ENCODE measurements at regions not wholly inside any gene's neighbourhood (a gene's known extent, or its start where the extent isn't known, plus 50 kb on each side); places are given as distances from the start of the nearest gene placed in this dataset.

- Histone ChIP-seq H3K27me3 (no peaks in the 10 kb centered on the region), H3K4me1 (no peaks in the 10 kb centered on the region)
- TF ChIP-seq POLR2A (IDR thresholded peaks at IDR 0.05) (no peak), CTCF (IDR thresholded peaks at IDR 0.05) (no peak), EP300 (IDR thresholded peaks at IDR 0.05) (no peak)
Measured at GRCh38 chr13:65836066-65836465, 1394.1 kb downstream of the PCDH9 start.

GRCh38 chr13:65834897-65835296 lies 1395.2 kb downstream of the PCDH9 start:
- 47 to 49% methylated on average over 2 of the region's 2 CpGs for WGBS, 2 donors
- no peak for TF ChIP-seq POLR2A (IDR thresholded peaks at IDR 0.05)
- TF ChIP-seq CTCF (IDR thresholded peaks at IDR 0.05): no peak
- no peak for TF ChIP-seq EP300 (IDR thresholded peaks at IDR 0.05)

More at GRCh38 chr13:65836066-65836465, 1394.1 kb downstream of the PCDH9 start:
- Histone ChIP-seq H3K27ac (no peak overlapping the region), H3K36me3 (no peaks in the 10 kb centered on the region), H3K4me3 (no peak overlapping the region), H3K9me3 (no peaks in the 10 kb centered on the region)
- no peak for DNase-seq (ENCODE audit: low spot score in 2 of 2)

GRCh38 chr13:65830411-65831205 lies 1399.5 kb downstream of the PCDH9 start:
- Histone ChIP-seq H3K4me1 (no peaks in the 10 kb centered on the region), H3K36me3 (no peaks in the 10 kb centered on the region), H3K27ac (no peak overlapping the region), H3K9me3 (no peaks in the 10 kb centered on the region), H3K27me3 (no peaks in the 10 kb centered on the region), H3K4me3 (no peak overlapping the region)
- TF ChIP-seq POLR2A (IDR thresholded peaks at IDR 0.05) (no peak), CTCF (IDR thresholded peaks at IDR 0.05) (no peak), EP300 (IDR thresholded peaks at IDR 0.05) (no peak)
- WGBS, 2 donors: 85 to 90% methylated on average over 10 of the region's 10 CpGs
- no peak for DNase-seq (ENCODE audit: low spot score in 2 of 2)

More at GRCh38 chr13:65834897-65835296, 1395.2 kb downstream of the PCDH9 start:
- no peaks in the 10 kb centered on the region for H3K36me3 ChIP-seq
- no peaks in the 10 kb centered on the region for H3K27me3 ChIP-seq
- H3K4me1 ChIP-seq: no peaks in the 10 kb centered on the region
- no peak overlapping the region for H3K27ac ChIP-seq
- DNase-seq (ENCODE audit: low spot score in 2 of 2): no peak
- no peaks in the 10 kb centered on the region for H3K9me3 ChIP-seq
- no peak overlapping the region for H3K4me3 ChIP-seq

GRCh38 chr13:65829241-65830008 lies 1400.7 kb downstream of the PCDH9 start:
- no peak for DNase-seq (ENCODE audit: low spot score in 2 of 2)
- H3K27me3 ChIP-seq: no peaks in the 10 kb centered on the region
- no peaks in the 10 kb centered on the region for H3K4me1 ChIP-seq
- no peak overlapping the region for H3K27ac ChIP-seq
- no peaks in the 10 kb centered on the region for H3K9me3 ChIP-seq
- WGBS, 2 donors: 94 to 96% methylated on average over 13 to 16 of the region's 16 CpGs
- no peak for TF ChIP-seq POLR2A (IDR thresholded peaks at IDR 0.05)
- TF ChIP-seq EP300 (IDR thresholded peaks at IDR 0.05): no peak
- no peak for TF ChIP-seq CTCF (IDR thresholded peaks at IDR 0.05)
- no peaks in the 10 kb centered on the region for H3K36me3 ChIP-seq
- H3K4me3 ChIP-seq: no peak overlapping the region

- Histone ChIP-seq H3K4me3 (no peak overlapping the region), H3K9me3 (no peaks in the 10 kb centered on the region), H3K36me3 (no peaks in the 10 kb centered on the region), H3K27ac (no peak overlapping the region), H3K27me3 (no peaks in the 10 kb centered on the region), H3K4me1 (no peaks in the 10 kb centered on the region)
- no peak for DNase-seq (ENCODE audit: low spot score in 2 of 2)
- 66 to 68% methylated on average over 5 of the region's 5 CpGs for WGBS, 2 donors
- TF ChIP-seq CTCF (IDR thresholded peaks at IDR 0.05) (no peak), POLR2A (IDR thresholded peaks at IDR 0.05) (no peak), EP300 (IDR thresholded peaks at IDR 0.05) (no peak)
Measured at GRCh38 chr13:65826657-65827056, 1403.5 kb downstream of the PCDH9 start.
